ENCODE measurements at regions not wholly inside any gene's neighbourhood (a gene's known extent, or its start where the extent isn't known, plus 50 kb on each side); places are given as distances from the start of the nearest gene placed in this dataset.

GRCh38 chr10:4460267-4460666, 365.7 kb upstream of the AKR1E2 start:
- FAIRE-seq: no peak
- ATAC-seq: no peak
- no peaks in the 10 kb centered on the region for H3K27me3 ChIP-seq
- H3K27ac ChIP-seq: no peak overlapping the region
- no peaks in the 10 kb centered on the region for H3K4me1 ChIP-seq
- intact Hi-C loops (cut with DNase I): no loop called here
- H3K9me3 ChIP-seq: no peaks in the 10 kb centered on the region
- no peak for DNase-seq
- TF ChIP-seq, protein P1, sequence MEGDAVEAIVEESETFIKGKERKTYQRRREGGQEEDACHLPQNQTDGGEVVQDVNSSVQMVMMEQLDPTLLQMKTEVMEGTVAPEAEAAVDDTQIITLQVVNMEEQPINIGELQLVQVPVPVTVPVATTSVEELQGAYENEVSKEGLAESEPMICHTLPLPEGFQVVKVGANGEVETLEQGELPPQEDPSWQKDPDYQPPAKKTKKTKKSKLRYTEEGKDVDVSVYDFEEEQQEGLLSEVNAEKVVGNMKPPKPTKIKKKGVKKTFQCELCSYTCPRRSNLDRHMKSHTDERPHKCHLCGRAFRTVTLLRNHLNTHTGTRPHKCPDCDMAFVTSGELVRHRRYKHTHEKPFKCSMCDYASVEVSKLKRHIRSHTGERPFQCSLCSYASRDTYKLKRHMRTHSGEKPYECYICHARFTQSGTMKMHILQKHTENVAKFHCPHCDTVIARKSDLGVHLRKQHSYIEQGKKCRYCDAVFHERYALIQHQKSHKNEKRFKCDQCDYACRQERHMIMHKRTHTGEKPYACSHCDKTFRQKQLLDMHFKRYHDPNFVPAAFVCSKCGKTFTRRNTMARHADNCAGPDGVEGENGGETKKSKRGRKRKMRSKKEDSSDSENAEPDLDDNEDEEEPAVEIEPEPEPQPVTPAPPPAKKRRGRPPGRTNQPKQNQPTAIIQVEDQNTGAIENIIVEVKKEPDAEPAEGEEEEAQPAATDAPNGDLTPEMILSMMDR (IDR thresholded peaks at IDR 0.05): no peak
- no peaks in the 10 kb centered on the region for H3K36me3 ChIP-seq
- no peak overlapping the region for H3K4me3 ChIP-seq

- no peak for FAIRE-seq
- Histone ChIP-seq H3K9me3 (no peaks in the 10 kb centered on the region), H3K4me3 (no peak overlapping the region), H3K4me1 (no peaks in the 10 kb centered on the region), H3K27me3 (no peaks in the 10 kb centered on the region), H3K27ac (no peak overlapping the region), H3K36me3 (no peaks in the 10 kb centered on the region)
- no peak for DNase-seq
- intact Hi-C loops (cut with DNase I): no loop called here
- WGBS, 2 donors: 39 to 53% methylated on average over 5 of the region's 5 CpGs
- ATAC-seq: no peak
- TF ChIP-seq, protein P1 (IDR thresholded peaks at IDR 0.05): no peak
Observed at GRCh38 chr10:4459531-4459930, 366.5 kb upstream of the AKR1E2 start.

GRCh38 chr10:4457597-4457996, 368.4 kb upstream of the AKR1E2 start:
- ATAC-seq: no peak
- intact Hi-C loops (cut with DNase I): no loop called here

GRCh38 chr10:4456776-4457175, 369.2 kb upstream of the AKR1E2 start:
- TF ChIP-seq, protein P1 (IDR thresholded peaks at IDR 0.05): no peak
- Histone ChIP-seq H3K4me1 (no peaks in the 10 kb centered on the region), H3K27me3 (no peaks in the 10 kb centered on the region), H3K9me3 (no peaks in the 10 kb centered on the region), H3K27ac (no peak overlapping the region), H3K36me3 (no peaks in the 10 kb centered on the region), H3K4me3 (no peak overlapping the region)
- no peak for FAIRE-seq
- ATAC-seq: no peak
- 40 to 53% methylated on average over 1 of the region's 1 CpG for WGBS, 2 donors
- no peak for DNase-seq
- intact Hi-C loops (cut with DNase I): no loop called here

More at GRCh38 chr10:4457597-4457996, 368.4 kb upstream of the AKR1E2 start:
- no peaks in the 10 kb centered on the region for H3K9me3 ChIP-seq
- DNase-seq: no peak
- H3K4me1 ChIP-seq: no peaks in the 10 kb centered on the region
- FAIRE-seq: no peak
- H3K27ac ChIP-seq: no peak overlapping the region
- WGBS, 2 donors: 76 to 82% methylated on average over 14 of the region's 14 CpGs
- no peak overlapping the region for H3K4me3 ChIP-seq
- TF ChIP-seq, protein P1 (IDR thresholded peaks at IDR 0.05): no peak
- H3K36me3 ChIP-seq: no peaks in the 10 kb centered on the region
- no peaks in the 10 kb centered on the region for H3K27me3 ChIP-seq

DNA sequence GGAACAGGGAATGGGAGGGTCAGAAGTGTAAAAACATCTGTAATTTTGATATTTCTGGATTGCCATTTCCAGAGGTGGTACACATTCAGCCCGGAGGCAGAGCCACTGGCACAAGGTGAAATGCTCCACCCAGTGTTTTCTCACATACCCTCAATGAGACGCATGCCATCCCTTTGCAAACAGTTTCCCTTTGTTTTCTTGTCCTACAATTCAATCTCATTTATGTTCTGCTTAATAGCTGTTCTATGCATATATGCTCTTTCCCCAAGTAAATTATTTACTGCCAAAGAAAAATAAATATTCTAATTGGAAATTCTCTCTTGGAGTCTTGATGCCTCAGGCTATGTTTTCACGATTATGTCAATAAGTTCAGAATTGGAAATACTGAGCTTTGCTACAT, 369.7 kb upstream of the AKR1E2 start:
- ATAC-seq: no peak
- Histone ChIP-seq H3K4me1 (no peaks in the 10 kb centered on the region), H3K27me3 (no peaks in the 10 kb centered on the region), H3K4me3 (no peak overlapping the region), H3K36me3 (no peaks in the 10 kb centered on the region), H3K9me3 (no peaks in the 10 kb centered on the region), H3K27ac (no peak overlapping the region)
- TF ChIP-seq, protein P1 (IDR thresholded peaks at IDR 0.05): no peak
- intact Hi-C loops (cut with DNase I): no loop called here
- no peak for DNase-seq
- WGBS, 2 donors: 40 to 41% methylated on average over 3 of the region's 3 CpGs
- FAIRE-seq: no peak

Measured in pancreas (tissue), 10 donors.